OCI-LY1 (cell line): ENCODE measurements at regions not wholly inside any gene's neighbourhood (a gene's known extent, or its start where the extent isn't known, plus 50 kb on each side); places are given as distances from the start of the nearest gene placed in this dataset.

Experiments
- H2AFZ ChIP-seq: fragments of 200-600 bp; sonication (generic), shearing (Covaris generic); 2 replicates; pipeline ENCODE4 v1.6.0; 2014; ENCODE audit warnings: antibody characterized with exemption, mild to moderate bottlenecking, low read length
- H3F3A ChIP-seq: fragments of 200-600 bp; sonication (generic), shearing (Covaris generic); 2 replicates; pipeline ENCODE4 v1.6.0; 2014; ENCODE audit warnings: mild to moderate bottlenecking, antibody characterized with exemption, low read length, moderate library complexity; ENCODE audit not compliant: insufficient read depth
- H3K27ac ChIP-seq: fragments of 200-600 bp; sonication (generic); 2 replicates; pipeline ENCODE4 v1.5.1; 2014; ENCODE audit warnings: low read length, mixed run types, mild to moderate bottlenecking, low read depth; ENCODE audit not compliant: poor library complexity, severe bottlenecking
- H3K27me3 ChIP-seq: fragments of 200-600 bp; sonication (generic); 2 replicates; pipeline ENCODE4 v1.6.0; 2014; ENCODE audit warnings: antibody characterized with exemption, mild to moderate bottlenecking, low read length, moderate library complexity; ENCODE audit not compliant: insufficient read depth
- H3K36me3 ChIP-seq: fragments of 200-600 bp; sonication (generic); 2 replicates; pipeline ENCODE4 v1.6.1; 2014; ENCODE audit warnings: mild to moderate bottlenecking, antibody characterized with exemption, low read length, moderate library complexity, mixed read lengths; ENCODE audit not compliant: insufficient read depth
- H3K4me1 ChIP-seq: fragments of 200-600 bp; sonication (generic); 2 replicates; pipeline ENCODE4 v1.5.1; 2014; ENCODE audit warnings: mild to moderate bottlenecking, low read length, moderate library complexity; ENCODE audit not compliant: insufficient read depth, severe bottlenecking
- H3K4me2 ChIP-seq: fragments of 200-600 bp; sonication (generic), shearing (Covaris generic); 2 replicates; pipeline ENCODE4 v1.6.1; 2014; ENCODE audit warnings: low read length
- H3K4me3 ChIP-seq: fragments of 200-600 bp; sonication (generic); 2 replicates; pipeline ENCODE4 v1.5.1; 2014; ENCODE audit warnings: low read length, low read depth, mild to moderate bottlenecking, mixed read lengths; ENCODE audit not compliant: poor library complexity, severe bottlenecking
- H3K79me2 ChIP-seq: fragments of 200-600 bp; shearing (Covaris generic); 2 replicates; pipeline ENCODE4 v1.6.1; 2016; ENCODE audit warnings: mixed run types, low read length, mixed read lengths; ENCODE audit not compliant: insufficient read depth
- H3K9ac ChIP-seq: fragments of 200-600 bp; sonication (generic), shearing (Covaris generic); 2 replicates; pipeline ENCODE4 v1.6.1; 2014; ENCODE audit warnings: mild to moderate bottlenecking, low read length, mixed read lengths
- H3K9me2 ChIP-seq: fragments of 200-600 bp; sonication (generic), shearing (Covaris generic); 2 replicates; pipeline ENCODE4 v1.6.1; 2014; ENCODE audit warnings: low read depth, mild to moderate bottlenecking, low read length, mixed read lengths
- H3K9me3 ChIP-seq: fragments of 200-600 bp; shearing (Covaris generic); 2 replicates; pipeline ENCODE4 v1.6.1; 2014; ENCODE audit warnings: low read length, mixed read lengths
- H4K20me1 ChIP-seq: fragments of 200-600 bp; sonication (generic), shearing (Covaris generic); 2 replicates; pipeline ENCODE4 v1.6.0; 2016; ENCODE audit warnings: mild to moderate bottlenecking, low read length; ENCODE audit not compliant: insufficient read depth
- CTCF ChIP-seq: fragments of 200-600 bp; sonication (generic), shearing (Covaris generic); IDR thresholded peaks from 2 replicates; pipeline ENCODE4 v1.5.1; 2017; ENCODE audit warnings: mild to moderate bottlenecking, antibody characterized with exemption, low read length, moderate library complexity, mixed read lengths
- EZH2 ChIP-seq: fragments of 200-600 bp; sonication (generic), shearing (Covaris generic); IDR thresholded peaks from 2 replicates; pipeline ENCODE4 v1.8.0; 2017; ENCODE audit warnings: borderline replicate concordance, mixed run types, mild to moderate bottlenecking, antibody characterized with exemption, low read length, moderate library complexity, mixed read lengths

- no peak for TF ChIP-seq EZH2
- no peak for TF ChIP-seq CTCF
- Histone ChIP-seq H4K20me1 (no peaks in the 10 kb centered on the region), H3K27ac (no peak overlapping the region), H2AFZ (no peak overlapping the region), H3K79me2 (no peaks in the 10 kb centered on the region), H3F3A (no peaks in the 10 kb centered on the region), H3K4me1 (no peaks in the 10 kb centered on the region), H3K9me2 (no peaks in the 10 kb centered on the region; the same call in 1 of the 2 replicates), H3K27me3 (no peaks in the 10 kb centered on the region), H3K36me3 (no peaks in the 10 kb centered on the region), H3K9ac (no peak overlapping the region), H3K4me3 (no peak overlapping the region), H3K4me2 (no peak overlapping the region), H3K9me3 (no peaks in the 10 kb centered on the region)
Observed at GRCh38 chr1:164006621-164007020, 552.4 kb upstream of the PBX1 start.

GRCh38 chr1:164017239-164017638 is 541.7 kb upstream of the PBX1 start:
- Histone ChIP-seq H3K9me2 (no peaks in the 10 kb centered on the region), H3K4me1 (no peaks in the 10 kb centered on the region), H3K27ac (no peak overlapping the region), H4K20me1 (no peaks in the 10 kb centered on the region), H3K9me3 (no peaks in the 10 kb centered on the region), H3K27me3 (no peaks in the 10 kb centered on the region), H3K36me3 (no peaks in the 10 kb centered on the region), H3K9ac (no peak overlapping the region), H2AFZ (no peak overlapping the region), H3K4me2 (no peak overlapping the region), H3K4me3 (no peak overlapping the region), H3F3A (no peaks in the 10 kb centered on the region), H3K79me2 (no peaks in the 10 kb centered on the region)
- TF ChIP-seq CTCF (no peak), EZH2 (no peak)

- no peak overlapping the region for H3K9ac ChIP-seq
- no peaks in the 10 kb centered on the region for H3K9me2 ChIP-seq
- TF ChIP-seq EZH2 (no peak), CTCF (no peak)
- no peaks in the 10 kb centered on the region for H3K9me3 ChIP-seq
- H3F3A ChIP-seq: no peaks in the 10 kb centered on the region
- no peaks in the 10 kb centered on the region for H3K79me2 ChIP-seq
- H3K36me3 ChIP-seq: no peaks in the 10 kb centered on the region
- no peak overlapping the region for H3K4me2 ChIP-seq
- no peaks in the 10 kb centered on the region for H4K20me1 ChIP-seq
- H3K27me3 ChIP-seq: no peaks in the 10 kb centered on the region
- no peaks in the 10 kb centered on the region for H3K4me1 ChIP-seq
- H3K27ac ChIP-seq: no peak overlapping the region
- no peak overlapping the region for H2AFZ ChIP-seq
- H3K4me3 ChIP-seq: no peak overlapping the region
Observed at GRCh38 chr1:164020391-164020790, 538.6 kb upstream of the PBX1 start.
